GM12891 (cell line): ENCODE measurements at regions not wholly inside any gene's neighbourhood (a gene's known extent, or its start where the extent isn't known, plus 50 kb on each side); places are given as distances from the start of the nearest gene placed in this dataset.

Experiments used
- DNase-seq: peaks from one replicate; pipeline ENCODE4 v3.0.0; 2011; ENCODE audit warnings: low spot score; ENCODE audit not compliant: insufficient read length
- FAIRE-seq: peaks from 2 replicates; lab custom pipeline; 2011; peaks lifted over from hg19 to GRCh38; lab: Jason Lieb, UNC
- PAX5 ChIP-seq: IDR thresholded peaks from 2 replicates; pipeline ENCODE4 v1.6.1; 2011; ENCODE audit warnings: low read length, moderate library complexity, mild to moderate bottlenecking; ENCODE audit not compliant: insufficient read depth, severe bottlenecking
- POLR2A ChIP-seq: IDR thresholded peaks from 2 replicates; pipeline ENCODE4 v1.6.1; 2011; ENCODE audit warnings: low read depth, low read length, control low read depth
- POLR2AphosphoS5 ChIP-seq: IDR thresholded peaks from 2 replicates; pipeline ENCODE4 v1.6.1; 2011; ENCODE audit warnings: low read depth, low read length, control low read depth
- POU2F2 ChIP-seq: IDR thresholded peaks from 2 replicates; pipeline ENCODE4 v1.6.1; 2011; ENCODE audit warnings: low read depth, mild to moderate bottlenecking, control low read depth, low read length, moderate library complexity
- SPI1 ChIP-seq: IDR thresholded peaks from 2 replicates; pipeline ENCODE4 v1.6.1; 2011; ENCODE audit warnings: low read depth, low read length, control low read depth
- TAF1 ChIP-seq: IDR thresholded peaks from 2 replicates; pipeline ENCODE4 v1.6.1; 2011; ENCODE audit warnings: low read depth, low read length, control low read depth

DNA sequence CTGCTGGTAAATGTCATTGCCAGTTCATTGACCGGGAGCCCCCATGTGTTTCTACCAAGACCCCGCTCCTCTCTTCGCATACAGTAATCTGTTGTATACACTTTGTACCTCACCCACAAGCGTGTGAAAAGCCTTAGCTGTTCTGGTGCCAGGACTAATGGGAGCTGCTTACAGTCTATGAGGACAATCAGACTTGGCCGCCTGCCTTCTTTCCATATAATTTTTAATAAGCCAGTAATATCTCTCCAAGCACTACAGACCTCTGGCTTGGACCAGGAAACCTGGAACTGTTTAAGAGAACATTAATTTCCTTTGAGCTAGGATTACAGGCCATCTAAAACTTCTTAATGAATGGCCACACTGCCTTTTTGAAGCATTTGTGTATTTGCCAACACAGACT is 149.7 kb upstream of the MSX1 start:
- TF ChIP-seq TAF1 (no peak), PAX5 (no peak), POLR2AphosphoS5 (no peak), SPI1 (no peak), POLR2A (no peak), POU2F2 (no peak)
- DNase-seq: no peak
- no peak for FAIRE-seq

DNA sequence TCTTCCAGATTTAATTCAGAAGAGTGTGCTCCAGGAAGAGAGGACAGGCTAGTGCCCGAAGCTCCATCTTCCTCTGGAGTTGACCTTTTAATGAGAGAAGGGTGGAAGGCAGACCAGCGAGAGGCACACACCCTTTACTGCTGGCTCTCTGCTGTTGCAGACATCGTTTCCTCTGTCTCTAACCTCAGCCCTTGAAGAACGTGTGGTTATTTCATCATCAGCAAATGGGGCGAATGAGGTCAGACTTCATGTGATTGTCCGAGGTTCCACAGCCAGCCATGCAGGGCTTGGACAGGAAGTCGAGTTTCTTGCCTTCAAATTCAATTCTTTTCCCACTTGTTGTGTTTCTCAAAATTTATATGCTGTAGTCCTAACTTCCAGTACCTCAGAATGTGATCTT is 155.2 kb upstream of the MSX1 start:
- TF ChIP-seq SPI1: no peak
- TF ChIP-seq PAX5: no peak
- no peak for TF ChIP-seq POU2F2
- TF ChIP-seq POLR2A: no peak
- TF ChIP-seq POLR2AphosphoS5: no peak
- TF ChIP-seq TAF1: no peak
- no peak for FAIRE-seq
- no peak for DNase-seq

DNA sequence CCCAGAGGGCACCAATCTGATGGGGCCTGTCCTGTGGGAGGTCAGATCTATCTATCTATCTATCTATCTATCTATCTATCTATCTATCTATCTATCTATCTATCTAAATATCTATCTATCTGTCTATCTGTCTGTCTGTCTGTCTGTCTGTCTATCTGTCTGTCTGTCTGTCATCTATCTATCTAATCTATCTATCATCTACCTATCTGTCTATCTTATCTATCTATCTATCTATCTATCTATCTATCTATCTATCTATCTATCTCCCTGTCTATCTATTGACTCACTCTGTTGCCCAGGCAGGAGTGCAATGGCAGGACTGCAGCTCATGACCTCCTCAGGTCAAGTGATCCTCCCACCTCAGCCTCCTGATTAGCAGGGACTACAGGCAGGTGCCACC is 155.7 kb upstream of the STX18 start:
- TF ChIP-seq SPI1: no peak
- no peak for TF ChIP-seq TAF1
- TF ChIP-seq POLR2AphosphoS5: no peak
- TF ChIP-seq POU2F2: no peak
- TF ChIP-seq PAX5: no peak
- no peak for TF ChIP-seq POLR2A
- FAIRE-seq (no peak), DNase-seq (no peak)

DNA sequence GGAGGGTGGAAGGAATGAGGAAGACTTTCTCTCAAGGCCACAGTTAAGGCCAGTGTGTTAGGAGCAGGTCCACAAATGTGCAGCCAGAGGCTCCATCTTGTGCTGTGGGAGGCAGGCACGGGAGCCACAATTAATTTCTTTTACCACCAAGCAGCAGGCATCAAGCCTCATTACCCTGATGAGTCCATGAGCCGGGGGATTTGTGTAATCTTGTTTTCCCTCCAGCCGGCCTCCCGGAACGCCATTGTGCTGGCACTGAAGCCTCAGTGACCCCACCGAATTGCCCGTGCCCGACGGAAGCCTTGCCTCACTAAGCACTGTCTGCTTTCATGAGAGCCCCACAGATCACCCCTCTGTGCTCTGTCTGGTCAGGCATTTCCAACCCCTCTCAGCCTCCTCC is 154.7 kb upstream of the STX18 start:
- TF ChIP-seq SPI1 (no peak), POLR2AphosphoS5 (no peak), TAF1 (no peak), PAX5 (no peak), POLR2A (no peak), POU2F2 (no peak)
- FAIRE-seq: no peak

DNA sequence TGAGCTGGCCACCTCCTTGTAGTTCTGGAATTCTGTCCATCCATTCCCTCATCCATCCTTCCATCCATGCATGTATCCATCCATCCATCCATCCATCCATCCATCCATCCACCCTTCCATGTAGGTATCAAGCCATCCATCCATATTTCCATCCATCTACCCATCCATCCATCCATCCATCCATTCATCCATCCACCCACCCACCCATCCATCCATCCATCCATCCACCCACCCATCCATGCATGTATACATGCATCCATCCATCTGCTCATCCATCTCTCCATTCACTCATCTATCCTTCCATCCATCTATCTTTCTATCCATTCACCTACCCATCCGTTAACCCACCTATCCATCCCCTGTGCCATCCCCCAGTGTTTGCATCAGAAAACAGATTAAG is 153.6 kb upstream of the STX18 start:
- FAIRE-seq: no peak
- DNase-seq: no peak
- TF ChIP-seq PAX5 (no peak), POLR2AphosphoS5 (no peak), TAF1 (no peak), POU2F2 (no peak), SPI1 (no peak), POLR2A (no peak)

More for the DNA sequence above, 154.7 kb upstream of the STX18 start:
- DNase-seq: no peak

DNA sequence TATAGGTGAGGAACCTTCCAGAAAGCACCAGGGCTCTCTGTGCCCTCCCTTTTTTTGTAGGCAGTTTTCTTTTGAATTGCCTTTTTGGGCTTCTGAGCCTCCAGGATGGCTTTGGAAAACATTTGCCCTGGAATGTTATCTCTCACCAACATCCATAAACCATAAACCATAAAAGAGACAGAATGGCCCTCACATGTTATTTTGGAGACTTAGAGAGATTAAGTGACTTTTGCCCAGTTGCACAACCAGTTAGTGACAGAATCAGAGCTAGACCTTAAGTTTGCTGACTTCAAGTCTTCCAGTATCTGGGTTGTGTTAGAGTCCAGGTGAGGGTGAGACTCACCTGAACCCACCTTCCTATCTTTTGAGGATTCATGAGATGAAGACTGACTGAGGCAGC is 153.0 kb upstream of the STX18 start:
- TF ChIP-seq POU2F2 (no peak), PAX5 (no peak), TAF1 (no peak), POLR2A (no peak), POLR2AphosphoS5 (no peak), SPI1 (no peak)
- DNase-seq: no peak
- no peak for FAIRE-seq

DNA sequence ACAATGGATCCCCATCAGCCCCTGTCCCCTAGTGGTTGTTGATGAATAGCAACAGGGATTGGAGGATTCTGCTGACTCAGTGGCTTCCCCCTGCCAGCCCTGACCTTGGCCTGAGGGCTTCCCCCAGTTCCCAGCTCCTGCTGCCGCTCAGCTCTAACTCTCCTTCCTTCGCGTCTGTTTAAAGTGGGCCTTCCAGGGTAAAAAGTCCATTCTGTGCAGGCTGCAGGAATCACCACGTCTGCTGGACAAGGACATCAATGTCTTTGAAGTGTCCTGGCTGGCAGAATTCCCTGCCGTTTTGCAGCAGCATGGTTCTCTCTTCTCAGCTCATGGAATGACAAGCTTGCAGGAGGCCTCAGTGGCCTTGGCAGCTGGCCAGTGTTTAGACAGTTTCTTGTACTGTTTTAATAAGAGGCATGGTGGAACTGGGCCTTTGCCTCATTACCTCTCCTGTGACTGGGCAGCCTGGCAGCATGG is 152.5 kb upstream of the STX18 start:
- TF ChIP-seq TAF1 (no peak), PAX5 (no peak), SPI1 (no peak), POLR2A (no peak), POLR2AphosphoS5 (no peak), POU2F2 (no peak)
- no peak for FAIRE-seq
- DNase-seq: no peak

DNA sequence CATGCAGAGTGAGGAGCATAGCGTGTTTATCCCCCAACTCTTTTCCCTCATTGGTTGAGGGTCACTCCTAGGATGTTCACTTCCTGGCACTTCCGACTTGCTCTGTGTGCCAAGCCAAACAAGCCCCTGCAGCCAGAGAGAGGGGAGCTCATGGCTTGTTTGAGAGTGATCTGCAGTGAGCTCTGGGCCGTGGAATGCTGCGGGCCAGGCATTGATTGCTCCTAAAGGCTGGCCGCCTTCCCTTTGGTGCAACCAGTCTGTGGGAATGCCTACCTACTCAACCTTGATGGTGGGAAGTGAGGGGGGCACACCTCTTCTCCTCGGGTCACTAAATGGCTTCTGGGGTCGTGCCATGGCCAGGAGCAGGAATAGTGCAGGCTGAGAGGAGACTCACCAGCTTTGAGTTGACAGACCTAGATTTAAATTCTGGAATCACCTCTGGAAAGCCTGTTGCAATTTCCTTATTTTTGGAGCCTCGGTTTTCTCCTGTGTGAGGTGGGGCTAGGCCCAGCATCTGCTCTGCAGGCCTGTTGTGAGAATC is 152.0 kb upstream of the STX18 start:
- DNase-seq (no peak), FAIRE-seq (no peak)
- no peak for TF ChIP-seq POU2F2
- TF ChIP-seq TAF1: no peak
- no peak for TF ChIP-seq PAX5
- TF ChIP-seq POLR2A: no peak

DNA sequence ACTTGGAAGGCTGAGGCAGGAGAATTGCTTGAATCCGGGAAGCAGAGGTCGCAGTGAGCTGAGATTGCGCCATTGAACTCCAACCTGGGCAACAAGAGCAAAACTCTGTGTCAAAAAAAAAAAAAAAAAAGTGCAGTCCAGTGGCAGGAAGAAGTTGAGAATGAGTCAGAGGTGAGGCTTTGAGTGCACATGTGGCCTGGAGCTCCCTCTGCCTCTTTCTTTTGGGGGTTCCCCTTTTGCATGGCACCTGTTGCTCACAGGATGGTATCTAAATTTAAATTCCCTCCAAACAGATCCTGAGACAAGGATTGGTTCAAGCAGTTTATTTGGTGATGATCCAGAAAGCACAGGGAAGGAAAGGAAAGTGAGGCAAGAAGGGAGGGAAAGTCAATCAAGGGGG is 151.4 kb upstream of the STX18 start:
- no peak for FAIRE-seq
- DNase-seq: no peak
- TF ChIP-seq POU2F2 (no peak), POLR2AphosphoS5 (no peak), POLR2A (no peak), SPI1 (no peak), PAX5 (no peak), TAF1 (no peak)

DNA sequence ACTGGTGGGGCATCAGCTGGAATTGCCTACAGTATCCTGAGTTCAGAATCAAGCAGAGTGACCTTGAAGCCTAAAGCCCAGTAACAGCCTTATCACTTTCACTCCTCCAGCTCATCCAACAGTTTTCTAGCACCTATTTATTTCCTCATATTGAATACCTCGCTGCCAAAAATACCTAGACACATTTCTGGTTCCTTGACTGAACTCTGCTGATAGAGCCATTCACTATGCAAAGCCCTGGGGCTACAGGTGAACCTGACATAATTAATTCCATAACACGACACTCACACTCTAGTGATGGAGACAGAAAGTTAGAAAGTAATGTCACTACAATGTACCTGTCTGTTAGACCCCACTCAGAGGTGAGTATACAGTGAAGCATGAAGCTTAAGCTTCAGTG is 149.0 kb upstream of the STX18 start:
- DNase-seq (no peak), FAIRE-seq (no peak)
- TF ChIP-seq POU2F2 (no peak), TAF1 (no peak), PAX5 (no peak), POLR2AphosphoS5 (no peak), POLR2A (no peak), SPI1 (no peak)

DNA sequence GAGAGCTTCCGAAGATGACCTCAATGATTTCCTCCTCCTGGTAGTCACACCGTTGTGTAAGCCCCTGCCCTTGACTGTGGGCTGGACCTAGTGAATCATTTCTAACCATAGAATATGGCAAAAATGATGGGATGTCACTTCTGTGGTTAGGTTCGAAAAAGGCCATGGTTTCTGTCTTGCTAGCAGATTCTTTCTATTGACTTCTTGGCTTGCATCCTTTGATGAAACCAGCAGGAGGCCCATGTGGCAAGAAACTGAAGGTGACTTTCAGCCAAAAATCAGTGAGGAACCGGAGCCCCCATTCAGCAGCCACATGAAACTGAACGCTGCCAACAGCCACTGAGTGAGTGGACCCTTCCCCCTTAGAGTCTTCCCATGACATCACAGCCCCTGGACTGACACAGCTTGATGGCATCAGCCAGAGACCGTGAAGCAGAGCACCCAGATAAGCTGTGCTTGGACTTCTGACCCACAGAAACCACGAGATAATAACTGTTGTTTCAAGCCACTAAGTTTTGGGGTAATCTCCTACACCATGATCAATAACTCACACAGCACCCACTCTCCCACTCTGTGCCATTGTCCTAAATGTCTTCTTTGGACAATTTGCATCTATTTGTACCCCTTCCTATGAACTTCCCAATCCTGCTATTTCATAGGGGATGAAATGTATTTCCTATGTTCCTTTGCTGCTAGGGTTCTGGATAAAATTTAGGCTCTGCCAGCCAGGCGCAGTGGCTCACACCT is 148.0 kb upstream of the STX18 start:
- no peak for TF ChIP-seq POU2F2
- no peak for TF ChIP-seq POLR2A
- TF ChIP-seq PAX5: no peak
- TF ChIP-seq POLR2AphosphoS5: no peak
- TF ChIP-seq SPI1: peak; percentile 19; the same call in 1 of the 2 replicates
- TF ChIP-seq TAF1: no peak
- DNase-seq (peak; percentile 36), FAIRE-seq (peak; percentile 74)
